SU-DHL-6 (cell line): ENCODE measurements at regions not wholly inside any gene's neighbourhood (a gene's known extent, or its start where the extent isn't known, plus 50 kb on each side); places are given as distances from the start of the nearest gene placed in this dataset.

ENCODE experiments used
- H2AFZ ChIP-seq: fragments of 200-600 bp; sonication (generic); 2 replicates; pipeline ENCODE4 v1.6.1; 2014; ENCODE audit warnings: low read depth, mild to moderate bottlenecking, moderate library complexity, mixed read lengths, antibody characterized with exemption, low read length; ENCODE audit not compliant: severe bottlenecking
- H3F3A ChIP-seq: fragments of 200-600 bp; shearing (Covaris generic); 2 replicates; pipeline ENCODE4 v1.6.0; 2016; ENCODE audit warnings: antibody characterized with exemption, mild to moderate bottlenecking; ENCODE audit not compliant: insufficient read depth
- H3K27ac ChIP-seq: fragments of 200-600 bp; sonication (generic); 2 replicates; pipeline ENCODE4 v1.5.1; 2016; ENCODE audit warnings: low read depth, mild to moderate bottlenecking, low read length, moderate library complexity, mixed read lengths
- H3K27me3 ChIP-seq: fragments of 200-600 bp; sonication (generic), shearing (Covaris generic); 2 replicates; pipeline ENCODE4 v1.6.0; 2014; ENCODE audit warnings: mild to moderate bottlenecking, low read length
- H3K36me3 ChIP-seq: fragments of 200-600 bp; sonication (generic); 2 replicates; pipeline ENCODE4 v1.6.1; 2014; ENCODE audit warnings: mild to moderate bottlenecking, low read length, mixed read lengths
- H3K4me2 ChIP-seq: fragments of 300-600, 200-600 bp; shearing (Covaris generic), sonication (generic); 2 replicates; pipeline ENCODE4 v1.6.0; 2014; ENCODE audit warnings: low read length, low read depth, mild to moderate bottlenecking; ENCODE audit not compliant: poor library complexity, severe bottlenecking
- H3K4me3 ChIP-seq: fragments of 200-600 bp; sonication (generic); 2 replicates; pipeline ENCODE4 v1.5.1; 2014; ENCODE audit warnings: antibody characterized with exemption, low read length, mild to moderate bottlenecking, mixed read lengths; ENCODE audit not compliant: insufficient read depth, poor library complexity, severe bottlenecking
- H3K79me2 ChIP-seq: fragments of 200-600 bp; sonication (generic); 2 replicates; pipeline ENCODE4 v1.6.1; 2014; ENCODE audit warnings: mild to moderate bottlenecking, low read length, moderate library complexity; ENCODE audit not compliant: insufficient read depth
- H3K9ac ChIP-seq: fragments of 200-600 bp; sonication (generic); 2 replicates; pipeline ENCODE4 v1.7.0; 2014; ENCODE audit warnings: mild to moderate bottlenecking, low read length
- H3K9me2 ChIP-seq: fragments of 200-600 bp; sonication (generic); replicated peaks from 2 replicates; pipeline ENCODE4 v1.6.1; 2014; ENCODE audit warnings: low read length; ENCODE audit not compliant: insufficient read depth
- H3K9me3 ChIP-seq: fragments of 200-600 bp; sonication (generic); 2 replicates; pipeline ENCODE4 v1.6.1; 2014; ENCODE audit warnings: low read length, mixed read lengths; ENCODE audit not compliant: insufficient read depth
- H4K20me1 ChIP-seq: fragments of 200-600 bp; sonication (generic); 2 replicates; pipeline ENCODE4 v1.6.1; 2014; ENCODE audit warnings: low read depth, mild to moderate bottlenecking, antibody characterized with exemption, low read length, moderate library complexity, mixed read lengths
- CTCF ChIP-seq: fragments of 200-600 bp; sonication (generic); IDR thresholded peaks from one replicate; pipeline ENCODE4 v1.5.1; 2017; ENCODE audit warnings: antibody characterized with exemption, mild to moderate bottlenecking, low read length, moderate library complexity; ENCODE audit not compliant: insufficient read depth, poor library complexity, severe bottlenecking
- EZH2phosphoT487 ChIP-seq: fragments of 200-600 bp; sonication (generic), shearing (Covaris generic); conservative IDR thresholded peaks from 2 replicates; pipeline ENCODE4 v1.6.1; 2018; ENCODE audit warnings: mild to moderate bottlenecking, antibody characterized with exemption, low read length, moderate library complexity, mixed read lengths

- no peak overlapping the region for H3K4me3 ChIP-seq
- TF ChIP-seq EZH2phosphoT487 (no peak), CTCF (no peak)
- H3K27me3 ChIP-seq, result no peaks in the 10 kb centered on the region
- no peak overlapping the region for H3K4me2 ChIP-seq
- no peak overlapping the region for H3K9ac ChIP-seq
- no peaks in the 10 kb centered on the region for H3K9me3 ChIP-seq
- no peaks in the 10 kb centered on the region for H3K9me2 ChIP-seq
- H3F3A ChIP-seq, result no peaks in the 10 kb centered on the region
- H3K27ac ChIP-seq, result no peak overlapping the region
- H3K79me2 ChIP-seq, result no peaks in the 10 kb centered on the region
- no peaks in the 10 kb centered on the region for H3K36me3 ChIP-seq
- no peak overlapping the region for H2AFZ ChIP-seq
- H4K20me1 ChIP-seq, result no peaks in the 10 kb centered on the region
Observed at GRCh38 chr12:124190312-124191023, 104.4 kb upstream of the RFLNA start.

- H3K4me3 ChIP-seq, result no peak overlapping the region
- TF ChIP-seq EZH2phosphoT487 (no peak), CTCF (no peak)
- no peak overlapping the region for H3K27ac ChIP-seq
- H3K9ac ChIP-seq, result no peak overlapping the region
- no peaks in the 10 kb centered on the region for H3K36me3 ChIP-seq
- no peaks in the 10 kb centered on the region for H4K20me1 ChIP-seq
- no peaks in the 10 kb centered on the region for H3K9me3 ChIP-seq
- H3F3A ChIP-seq, result no peaks in the 10 kb centered on the region
- no peaks in the 10 kb centered on the region for H3K79me2 ChIP-seq
- H3K9me2 ChIP-seq, result no peaks in the 10 kb centered on the region
- H2AFZ ChIP-seq, result no peak overlapping the region
- no peaks in the 10 kb centered on the region for H3K27me3 ChIP-seq
- H3K4me2 ChIP-seq, result no peak overlapping the region
Observed at GRCh38 chr12:124191024-124191359, 103.9 kb upstream of the RFLNA start.

GRCh38 chr12:124191966-124192365 lies 102.9 kb upstream of the RFLNA start:
- Histone ChIP-seq H3K27me3 (no peaks in the 10 kb centered on the region), H3K9me3 (no peaks in the 10 kb centered on the region), H3F3A (no peaks in the 10 kb centered on the region), H3K4me2 (no peak overlapping the region), H3K9ac (no peak overlapping the region), H4K20me1 (no peaks in the 10 kb centered on the region), H3K79me2 (no peaks in the 10 kb centered on the region), H2AFZ (no peak overlapping the region), H3K4me3 (no peak overlapping the region), H3K27ac (no peak overlapping the region), H3K9me2 (no peaks in the 10 kb centered on the region), H3K36me3 (no peaks in the 10 kb centered on the region)
- no peak for TF ChIP-seq EZH2phosphoT487
- no peak for TF ChIP-seq CTCF
